Keratinocyte (primary cell): ENCODE measurements at regions not wholly inside any gene's neighbourhood (a gene's known extent, or its start where the extent isn't known, plus 50 kb on each side); places are given as distances from the start of the nearest gene placed in this dataset.

Experiments
- EZH2 ChIP-seq: IDR thresholded peaks from one replicate; pipeline ENCODE4 v1.6.1; 2012; ENCODE audit warnings: inconsistent platforms, mild to moderate bottlenecking, low read length, moderate library complexity
- TF ChIP-seq, protein P1 (sequence below), 3 experiments: IDR thresholded peaks in 1 of 3; conservative IDR thresholded peaks in 1 of 3; optimal IDR thresholded peaks in 1 of 3; 2 replicates in 2 of 3; 3 replicates in 1 of 3; pipeline versions ENCODE3 to v1.5.1; 2011; ENCODE audit warnings: low read length in 3 of 3, mild to moderate bottlenecking in 3 of 3, moderate library complexity in 2 of 3, control low read depth in 1 of 3, inconsistent platforms in 1 of 3; ENCODE audit not compliant: insufficient read depth in 2 of 3; ENCODE audit errors: extremely low read depth in 1 of 3

DNA sequence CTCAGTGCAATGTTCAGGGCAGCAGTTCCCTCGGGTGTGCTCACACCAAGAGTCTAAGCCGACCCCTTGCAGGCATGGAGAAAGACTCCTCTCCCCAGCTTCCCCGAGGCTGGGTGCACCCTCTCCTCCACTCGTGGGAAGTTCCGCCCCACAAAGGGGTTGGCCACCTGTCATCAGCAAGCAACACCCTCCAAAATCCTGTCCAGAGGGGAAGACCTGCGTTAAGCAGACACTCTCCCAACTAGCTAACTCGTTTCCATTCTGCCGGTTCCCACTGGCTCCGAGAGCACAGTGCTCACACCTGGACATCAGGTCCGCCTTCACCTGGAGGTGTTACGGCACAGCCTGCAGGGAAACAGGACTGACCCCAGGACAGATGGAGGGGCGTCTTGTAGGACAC is 117.9 kb upstream of the IRX4 start:
- TF ChIP-seq, protein P1, sequence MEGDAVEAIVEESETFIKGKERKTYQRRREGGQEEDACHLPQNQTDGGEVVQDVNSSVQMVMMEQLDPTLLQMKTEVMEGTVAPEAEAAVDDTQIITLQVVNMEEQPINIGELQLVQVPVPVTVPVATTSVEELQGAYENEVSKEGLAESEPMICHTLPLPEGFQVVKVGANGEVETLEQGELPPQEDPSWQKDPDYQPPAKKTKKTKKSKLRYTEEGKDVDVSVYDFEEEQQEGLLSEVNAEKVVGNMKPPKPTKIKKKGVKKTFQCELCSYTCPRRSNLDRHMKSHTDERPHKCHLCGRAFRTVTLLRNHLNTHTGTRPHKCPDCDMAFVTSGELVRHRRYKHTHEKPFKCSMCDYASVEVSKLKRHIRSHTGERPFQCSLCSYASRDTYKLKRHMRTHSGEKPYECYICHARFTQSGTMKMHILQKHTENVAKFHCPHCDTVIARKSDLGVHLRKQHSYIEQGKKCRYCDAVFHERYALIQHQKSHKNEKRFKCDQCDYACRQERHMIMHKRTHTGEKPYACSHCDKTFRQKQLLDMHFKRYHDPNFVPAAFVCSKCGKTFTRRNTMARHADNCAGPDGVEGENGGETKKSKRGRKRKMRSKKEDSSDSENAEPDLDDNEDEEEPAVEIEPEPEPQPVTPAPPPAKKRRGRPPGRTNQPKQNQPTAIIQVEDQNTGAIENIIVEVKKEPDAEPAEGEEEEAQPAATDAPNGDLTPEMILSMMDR (optimal IDR thresholded peaks at IDR 0.05 in 1 of 3, IDR thresholded peaks at IDR 0.05 in 1 of 3, conservative IDR thresholded peaks at IDR 0.05 in 1 of 3; ENCODE audit: extremely low read depth in 1 of 3, insufficient read depth in 2 of 3, low read length in 3 of 3), result no peak
- TF ChIP-seq EZH2, result no peak
